ENCODE measurements at regions not wholly inside any gene's neighbourhood (a gene's known extent, or its start where the extent isn't known, plus 50 kb on each side); places are given as distances from the start of the nearest gene placed in this dataset.

GRCh38 chr6:2523061-2523460 lies 227.7 kb downstream of the MYLK4 start:
- no peak for TF ChIP-seq CTCF (IDR thresholded peaks at IDR 0.05; ENCODE audit: insufficient read depth, low read length, poor library complexity, severe bottlenecking)
- no peak for TF ChIP-seq EZH2phosphoT487 (conservative IDR thresholded peaks at IDR 0.05; ENCODE audit: low read length)

All from SU-DHL-6 (cell line).